Eye (tissue), 1 donor: ENCODE measurements at regions not wholly inside any gene's neighbourhood (a gene's known extent, or its start where the extent isn't known, plus 50 kb on each side); places are given as distances from the start of the nearest gene placed in this dataset.

Source experiments
- DNase-seq: peaks from one replicate; pipeline ENCODE4 v3.0.0-alpha.2; 2015

DNA sequence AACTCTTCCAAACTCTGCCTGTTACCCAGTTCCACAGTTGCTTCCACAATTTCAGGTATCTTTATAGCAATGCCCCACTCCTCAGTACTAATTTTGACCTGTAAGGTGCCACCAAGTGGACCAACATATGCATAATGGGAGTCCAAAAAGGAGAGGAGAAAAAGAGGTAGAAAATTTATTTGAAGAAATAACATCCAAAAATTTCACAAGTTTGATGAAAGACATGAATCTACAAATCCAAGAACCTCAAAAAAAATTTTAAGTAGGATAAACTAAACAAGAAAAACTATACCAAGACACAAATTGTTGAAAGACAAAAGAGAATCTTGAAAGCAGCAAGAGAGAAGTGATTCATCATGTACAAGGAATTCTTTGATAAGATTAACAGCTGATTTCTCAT lies 79.8 kb downstream of the BARX1 start:
- no peak for DNase-seq

DNA sequence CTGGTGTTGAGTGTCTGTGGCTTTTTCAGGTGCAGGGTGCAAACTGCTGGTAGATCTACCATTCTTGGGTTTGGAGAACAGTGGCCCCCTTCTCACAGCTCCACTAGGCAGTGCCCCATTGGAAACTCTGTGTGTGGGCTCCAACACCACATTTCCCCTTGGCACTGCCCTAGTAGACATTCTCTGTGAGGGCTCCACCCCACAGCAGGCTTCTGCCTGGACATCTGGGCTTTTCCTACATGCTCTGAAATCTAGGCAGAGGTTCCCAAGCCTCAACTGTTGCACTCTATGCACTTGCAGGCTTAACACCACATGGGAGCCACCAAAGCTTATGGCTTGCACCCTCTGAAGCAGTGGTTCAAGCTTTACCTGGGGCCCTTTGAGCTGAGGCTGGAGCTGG lies 80.9 kb downstream of the BARX1 start:
- DNase-seq: no peak

DNA sequence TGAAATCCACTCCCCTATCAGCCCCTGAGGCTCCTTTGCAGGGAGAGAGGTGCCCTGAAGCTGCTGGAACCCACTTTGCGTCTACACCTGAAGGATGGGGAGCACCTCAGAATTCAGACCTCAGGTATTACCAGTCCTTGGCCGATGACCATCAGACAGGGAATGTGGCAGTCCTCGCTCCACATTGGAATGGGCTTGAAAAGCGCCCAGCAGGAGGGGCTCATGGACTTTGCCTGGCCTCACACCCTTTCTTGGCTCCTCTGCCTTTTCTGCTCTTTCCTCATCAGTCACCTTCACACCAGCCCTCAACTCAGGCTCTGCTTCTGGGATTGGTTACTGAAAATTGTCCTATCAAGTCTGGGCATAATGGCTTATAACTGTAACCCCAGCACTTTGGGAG lies 83.9 kb downstream of the BARX1 start:
- no peak for DNase-seq

DNA sequence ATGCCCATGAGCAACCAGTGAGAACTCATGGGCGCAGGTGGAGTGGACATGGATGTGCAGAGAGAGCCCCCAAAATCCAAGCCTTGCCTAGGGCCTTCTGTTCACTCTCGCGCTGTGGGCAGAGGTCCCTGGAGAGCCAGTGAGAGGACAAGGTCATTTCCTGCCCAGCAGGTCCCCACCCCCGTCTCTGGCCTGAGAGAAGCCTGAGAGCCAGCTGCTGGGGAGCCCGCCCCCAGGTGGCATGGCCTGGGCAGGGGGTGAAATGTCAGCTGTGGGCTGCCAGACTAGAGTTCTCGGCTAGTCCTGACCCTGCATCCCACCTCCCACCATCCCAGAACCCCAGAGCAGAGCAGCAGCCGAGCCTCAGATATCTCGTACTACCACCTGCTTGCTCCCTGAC lies 85.3 kb downstream of the BARX1 start:
- DNase-seq: no peak

DNA sequence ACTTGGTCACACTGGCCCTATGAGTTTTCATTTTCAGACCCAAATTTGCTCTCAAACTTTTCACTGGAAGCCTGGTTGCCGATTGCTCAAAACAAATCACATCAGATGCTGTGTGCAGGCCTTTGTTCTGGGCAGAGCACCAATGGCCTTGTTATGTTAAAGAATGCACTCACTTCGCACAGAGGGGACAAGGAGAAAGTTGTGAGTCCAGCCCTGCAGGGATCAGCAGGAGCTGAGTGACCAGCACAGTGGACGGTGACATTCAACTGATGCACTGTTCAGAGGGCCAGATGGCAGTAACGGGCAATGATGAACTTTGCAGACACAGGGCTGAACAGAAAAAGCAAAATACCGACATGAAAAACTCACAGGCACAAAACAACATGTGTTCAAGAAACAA lies 86.1 kb downstream of the BARX1 start:
- DNase-seq: peak; percentile 39

DNA sequence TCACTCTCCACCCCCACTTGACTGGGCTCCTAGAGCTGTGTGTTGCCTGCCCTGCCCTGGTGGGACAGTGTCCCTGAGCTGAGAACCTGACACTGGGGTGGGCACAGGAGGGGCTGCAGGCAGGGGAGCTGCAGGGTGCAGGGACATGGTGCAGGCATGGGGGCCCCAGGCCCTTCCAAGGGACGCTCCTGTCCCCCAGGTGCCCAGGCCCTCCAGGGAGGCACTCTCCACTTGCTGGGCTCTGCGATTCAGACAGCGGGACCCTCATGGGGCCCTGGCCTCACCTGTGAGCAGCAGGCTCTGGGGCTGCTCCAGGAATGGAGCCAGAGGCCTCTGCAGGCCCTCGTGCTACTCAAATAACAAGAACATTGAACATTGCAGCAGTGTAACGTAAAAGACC lies 89.4 kb downstream of the BARX1 start:
- DNase-seq: no peak

DNA sequence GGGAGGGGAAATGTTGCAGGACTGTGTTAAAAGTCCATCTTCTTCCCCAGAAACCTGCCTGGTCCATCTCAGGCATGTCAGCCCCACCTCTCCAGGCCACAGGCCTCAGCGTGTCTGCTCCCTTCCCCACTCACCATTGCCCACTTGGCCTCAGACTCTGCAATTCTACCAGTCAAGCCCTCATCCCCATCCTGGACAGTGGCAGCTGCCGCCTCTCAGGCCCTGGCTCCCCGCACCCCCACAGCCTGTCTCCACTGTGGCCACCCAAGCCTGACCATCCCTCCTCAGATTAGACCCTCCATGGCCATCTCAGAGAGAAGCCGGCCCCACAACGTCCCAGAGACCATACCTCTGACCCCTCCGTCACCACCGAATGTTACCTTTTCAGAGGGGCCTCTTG lies 89.9 kb downstream of the BARX1 start:
- DNase-seq: no peak

DNA sequence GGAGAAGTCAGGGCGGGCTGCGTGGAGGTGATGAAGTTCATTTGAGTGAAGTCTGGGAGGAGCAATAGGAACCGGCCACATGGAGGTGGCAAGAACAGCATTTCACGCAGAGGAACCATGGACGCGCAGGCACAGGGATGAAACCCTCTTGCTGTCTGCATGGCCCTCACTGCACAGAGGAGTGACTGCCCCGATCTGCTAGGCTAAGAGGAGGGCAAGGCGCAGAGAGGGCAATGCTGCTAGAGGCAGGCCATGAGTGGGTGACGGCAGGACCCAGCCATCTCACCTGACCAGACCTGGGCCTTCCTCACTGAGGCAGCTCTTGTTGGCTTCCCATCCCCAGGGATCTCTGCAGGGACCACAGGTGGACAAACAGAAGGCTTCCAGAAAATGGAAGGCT lies 90.3 kb downstream of the BARX1 start:
- no peak for DNase-seq

DNA sequence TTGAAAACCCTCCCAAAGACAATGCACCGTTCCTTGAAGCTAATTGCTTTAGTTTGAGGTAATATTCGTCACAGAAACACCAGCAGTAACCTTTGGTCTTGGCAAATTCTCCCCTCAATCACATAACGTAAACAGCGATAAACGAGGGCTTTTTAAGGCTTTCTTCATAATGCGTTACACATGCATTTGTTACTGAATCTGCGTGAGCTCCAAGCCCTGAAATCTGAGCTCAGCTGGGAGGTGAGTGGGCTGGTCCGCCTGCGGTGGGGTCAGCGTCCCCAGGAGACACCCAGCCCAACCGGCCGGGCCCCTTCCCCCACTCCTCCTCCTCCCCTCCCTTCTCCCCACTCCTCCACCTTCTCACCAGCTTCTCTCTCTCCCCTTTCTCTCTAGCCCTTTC lies 91.1 kb downstream of the BARX1 start:
- peak; percentile 51 for DNase-seq

DNA sequence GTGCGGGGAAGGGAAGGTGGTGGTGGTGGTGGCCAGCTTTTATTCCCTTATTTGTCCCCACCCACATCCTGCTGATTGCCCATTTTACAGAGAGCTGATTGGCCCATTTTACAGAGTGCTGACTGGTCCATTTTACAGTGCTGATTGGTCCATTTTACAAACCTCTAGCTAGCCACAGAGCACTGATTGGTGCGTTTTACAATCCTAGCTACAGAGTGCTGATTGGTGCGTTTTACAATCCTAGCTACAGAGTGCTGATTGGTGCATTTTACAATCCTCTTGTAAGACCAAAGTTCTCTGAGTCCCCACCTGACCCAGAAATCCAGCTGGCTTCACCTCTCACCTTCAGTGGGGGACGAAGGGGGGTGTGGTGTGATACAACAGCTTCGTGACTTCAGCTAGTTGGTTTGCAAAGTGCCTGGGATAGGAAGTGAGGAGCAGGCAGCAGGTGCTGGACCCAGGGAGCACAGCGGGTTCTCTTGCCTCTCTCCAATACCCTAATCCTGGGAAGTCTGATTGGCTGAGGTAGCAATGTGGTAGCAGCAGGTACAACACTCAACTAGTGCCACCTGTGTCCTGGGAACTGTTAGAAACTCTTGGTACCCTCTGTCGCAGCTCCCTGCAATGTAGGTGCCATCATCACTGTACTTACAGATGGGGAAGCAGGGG lies 92.1 kb downstream of the BARX1 start:
- DNase-seq: no peak

DNA sequence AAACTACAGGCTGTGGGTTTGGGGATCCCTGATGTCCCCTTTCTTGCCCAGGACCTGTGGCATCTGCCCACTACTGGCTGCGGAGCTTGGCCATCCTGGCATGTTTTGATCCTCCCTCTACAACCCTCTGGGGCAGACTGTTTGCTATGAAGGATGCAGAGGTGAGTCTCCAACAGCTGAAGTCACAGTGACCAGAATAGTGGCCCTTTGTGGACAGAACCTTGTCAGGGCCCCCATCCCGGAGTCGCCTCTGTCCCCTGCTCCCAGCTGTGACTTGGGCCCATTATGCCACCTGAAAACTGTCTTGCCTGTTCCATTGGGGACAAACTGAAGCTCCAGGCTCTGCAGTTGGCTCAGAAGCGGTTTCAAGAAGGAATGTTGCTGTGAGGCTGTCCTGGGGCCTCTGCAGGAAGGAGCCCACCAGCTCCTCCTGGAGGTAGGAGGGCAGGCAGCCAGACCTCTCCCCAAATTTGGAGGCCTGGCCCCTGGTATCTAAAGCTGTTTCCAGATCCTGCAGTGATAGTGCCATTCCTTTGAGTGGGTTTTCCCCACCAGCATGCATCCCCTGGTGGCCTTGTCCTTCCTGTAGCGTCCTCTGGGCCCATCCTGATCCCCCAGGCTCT lies 93.3 kb downstream of the BARX1 start:
- no peak for DNase-seq

DNA sequence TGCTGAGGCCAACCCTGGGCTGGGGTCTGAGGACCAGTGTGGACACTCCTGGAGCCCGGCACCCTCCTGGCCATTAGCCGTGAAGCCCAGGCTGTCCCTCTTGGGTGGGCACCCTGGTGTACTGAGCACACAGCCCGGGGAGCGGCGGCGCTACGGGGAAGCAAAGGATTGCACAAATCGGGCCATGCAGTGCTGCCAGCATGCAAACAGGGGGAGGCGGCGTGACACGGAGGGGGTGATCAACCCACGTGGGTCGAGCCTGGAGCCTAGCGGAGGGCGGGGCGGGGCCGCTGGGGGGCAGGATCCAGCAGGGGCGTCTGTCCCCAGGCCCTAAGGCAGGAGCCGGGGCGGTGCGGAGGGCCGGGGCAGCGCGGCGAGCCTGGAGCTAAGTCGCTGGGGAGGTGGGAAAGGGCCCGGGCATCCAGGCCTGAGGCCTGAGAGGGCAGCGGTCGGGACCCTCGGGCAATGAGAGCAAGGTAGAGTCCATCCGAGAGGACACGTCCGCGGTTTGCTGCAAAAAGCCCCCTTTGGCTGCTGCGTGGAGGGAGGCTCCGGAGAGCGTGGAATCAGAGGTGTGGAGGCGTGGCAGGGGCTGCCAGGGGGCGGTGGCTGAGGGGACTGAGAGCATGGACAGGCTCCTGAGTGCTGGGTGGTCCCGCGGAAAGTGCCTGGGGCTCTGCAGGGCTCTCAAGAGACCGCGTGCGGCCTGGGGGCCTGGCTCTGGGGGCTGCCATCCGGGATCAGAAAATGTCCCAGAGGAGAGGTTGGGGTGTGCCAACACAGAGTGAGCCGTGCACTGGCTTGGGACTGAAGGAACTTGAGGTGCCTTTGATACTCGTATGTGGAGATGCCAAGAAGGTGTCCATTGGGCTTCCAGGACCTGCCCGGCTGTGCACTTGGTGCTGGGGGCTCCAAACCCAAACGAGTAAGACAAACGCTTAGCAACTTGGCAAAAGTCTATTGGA lies 94.2 kb downstream of the BARX1 start:
- peak; percentile 54 for DNase-seq

DNA sequence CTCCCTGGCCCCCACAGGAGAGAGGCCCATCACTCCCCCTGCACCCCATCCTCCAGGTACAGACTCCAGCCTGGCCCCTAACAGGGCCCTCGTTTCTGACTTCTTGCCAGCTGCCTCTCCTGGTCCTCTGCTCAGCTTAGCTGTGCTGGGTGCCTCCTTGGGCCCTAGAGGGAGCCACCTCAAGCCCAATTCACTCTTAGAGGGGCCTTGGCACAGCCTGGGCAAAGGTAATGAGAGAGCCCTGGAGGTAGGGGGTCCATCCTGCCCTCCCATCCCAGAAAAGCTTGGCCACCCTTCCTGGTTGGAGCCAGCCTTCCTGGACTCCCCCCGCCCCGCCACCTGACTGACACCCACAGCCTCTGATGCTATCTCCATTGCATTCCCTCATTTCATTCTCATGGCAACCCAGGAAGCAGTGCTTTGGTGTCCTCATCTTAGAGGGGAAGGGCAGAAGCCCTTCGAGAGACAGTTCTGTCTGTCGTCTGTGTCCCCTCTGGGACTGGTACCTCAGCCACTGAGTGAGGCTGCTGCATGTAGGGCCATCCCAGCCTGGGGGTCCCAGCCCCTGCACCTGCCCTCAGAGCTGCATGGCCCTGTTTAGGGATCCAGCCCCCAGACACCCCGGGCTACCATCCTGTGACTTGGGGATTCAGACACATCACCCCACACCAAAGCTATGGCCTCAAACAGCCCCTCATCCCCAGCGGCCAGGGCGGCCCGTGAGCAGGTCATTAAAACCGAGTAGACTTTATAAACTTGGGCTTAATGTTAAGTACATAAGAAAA lies 95.5 kb downstream of the BARX1 start:
- no peak for DNase-seq

DNA sequence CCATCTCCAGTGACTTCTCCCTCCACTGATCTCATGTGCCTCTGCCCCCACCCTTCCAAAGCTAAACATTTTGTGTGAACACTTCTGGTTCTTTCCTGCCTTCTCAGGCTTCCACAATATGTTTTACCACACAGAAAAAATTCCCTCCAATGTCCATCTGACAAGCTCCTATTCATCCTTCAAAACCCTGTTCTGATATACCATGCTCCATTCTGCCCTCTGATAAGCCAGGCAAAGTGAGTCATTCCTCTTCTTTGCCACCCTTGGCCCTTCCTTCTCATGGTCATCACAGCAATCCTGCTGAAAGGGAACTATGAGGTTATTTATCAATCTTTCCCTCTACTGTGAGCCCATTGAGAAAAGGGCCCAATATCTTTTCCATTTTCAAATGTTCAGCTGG lies 97.6 kb downstream of the BARX1 start:
- DNase-seq: no peak

DNA sequence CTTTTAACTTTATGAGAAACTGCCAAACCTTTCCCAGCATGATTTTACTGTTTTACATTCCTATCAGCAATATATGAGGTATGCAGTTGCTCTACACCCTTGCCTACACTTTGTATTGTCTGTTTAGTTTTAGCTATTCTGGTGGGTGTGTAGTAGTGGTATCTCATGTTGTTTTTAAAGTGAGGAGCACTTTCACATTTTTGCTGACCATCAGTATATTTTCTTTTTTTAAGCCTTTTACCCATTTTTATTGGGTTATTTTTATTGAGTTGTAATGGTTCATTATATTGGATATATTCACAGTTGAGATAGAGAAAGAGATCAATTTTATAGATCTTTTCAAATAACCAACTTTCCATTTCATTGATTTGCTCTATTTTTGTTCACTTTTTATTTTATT lies 102.4 kb downstream of the BARX1 start:
- no peak for DNase-seq

DNA sequence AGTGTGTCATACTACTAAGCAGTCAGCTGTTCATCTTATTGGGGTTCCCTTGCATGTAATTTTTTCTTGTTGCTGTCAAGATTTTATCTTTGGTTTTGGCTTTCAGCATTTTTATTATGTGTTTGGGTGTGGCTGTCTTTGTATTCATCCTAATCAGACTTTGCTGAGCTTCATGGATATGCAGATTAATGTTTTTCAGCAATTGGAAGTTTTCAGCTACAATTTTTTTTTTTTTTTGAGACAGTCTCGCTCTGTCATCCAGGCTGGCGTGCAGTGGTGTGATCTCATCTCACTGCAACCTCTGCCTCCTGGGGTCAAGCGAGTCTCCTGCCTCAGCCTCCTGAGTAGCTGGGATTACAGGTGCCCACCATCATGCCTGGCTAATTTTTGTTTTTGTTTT lies 108.8 kb downstream of the BARX1 start:
- DNase-seq: no peak

DNA sequence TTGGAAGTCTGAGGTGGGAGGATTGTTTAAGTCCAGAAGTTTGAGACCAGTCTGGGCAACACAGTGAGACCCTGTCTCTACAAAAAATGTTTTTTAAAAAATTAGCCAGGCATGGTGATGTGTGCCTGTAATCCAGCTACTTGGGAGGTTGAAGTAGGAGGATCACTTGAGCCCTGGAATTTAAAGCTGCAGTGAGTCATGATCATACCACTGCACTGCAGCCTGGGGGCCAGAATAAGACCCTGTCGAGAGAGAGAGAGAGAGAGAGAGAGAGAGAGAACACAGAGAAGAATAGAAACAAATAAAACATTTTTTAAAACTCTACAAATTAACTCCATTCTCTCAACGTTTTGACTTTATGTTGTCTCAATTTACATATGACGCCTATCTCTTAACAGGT lies 111.8 kb downstream of the BARX1 start:
- DNase-seq: no peak

DNA sequence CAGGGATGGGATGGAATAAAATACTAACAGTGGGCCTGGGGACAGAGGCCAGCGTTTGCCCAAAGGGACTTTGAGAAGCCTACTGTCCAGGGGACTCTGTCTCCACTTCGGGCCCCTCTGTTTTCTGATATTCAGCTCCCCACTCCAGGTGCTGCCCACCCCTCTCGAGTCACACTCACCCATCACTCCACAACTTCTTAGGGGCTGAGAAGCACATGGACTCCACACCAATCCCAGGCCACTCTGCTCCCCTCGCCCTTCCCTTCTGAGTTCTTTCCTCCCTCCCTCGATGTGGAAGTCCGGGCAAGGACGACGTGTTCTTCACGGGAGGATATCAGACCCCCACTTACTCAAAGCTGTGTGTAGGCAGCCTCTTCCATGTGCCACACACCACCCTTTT lies 124.5 kb downstream of the BARX1 start:
- no peak for DNase-seq

DNA sequence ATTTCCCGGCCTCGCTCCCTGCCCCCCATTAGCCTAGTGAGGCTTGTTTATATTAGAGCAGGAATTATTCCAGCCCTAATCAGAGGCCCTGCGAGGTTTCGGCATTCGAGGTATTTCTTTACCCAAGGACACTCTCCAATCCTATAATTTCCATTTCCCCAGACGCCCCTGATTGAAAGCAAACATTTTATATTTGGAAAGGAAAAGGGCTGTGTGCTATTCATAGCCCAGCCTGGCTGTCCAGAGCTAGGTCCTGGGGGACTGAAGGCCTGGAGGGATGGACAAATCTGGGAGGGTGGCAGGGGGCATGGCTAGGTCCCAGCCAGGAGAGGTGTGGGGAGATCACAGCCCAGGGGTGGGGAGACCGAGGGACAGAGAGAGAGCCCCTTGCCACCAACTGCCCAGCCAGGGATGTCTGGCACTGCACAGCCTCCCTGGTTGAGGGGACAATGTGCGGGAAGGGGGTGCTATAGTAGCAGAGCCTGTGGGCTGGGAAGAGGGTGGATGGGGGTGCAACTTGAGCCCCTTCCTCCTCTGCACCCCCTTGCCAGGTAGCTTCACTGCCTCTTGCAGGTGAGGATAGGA lies 125.1 kb downstream of the BARX1 start:
- peak; percentile 57 for DNase-seq

DNA sequence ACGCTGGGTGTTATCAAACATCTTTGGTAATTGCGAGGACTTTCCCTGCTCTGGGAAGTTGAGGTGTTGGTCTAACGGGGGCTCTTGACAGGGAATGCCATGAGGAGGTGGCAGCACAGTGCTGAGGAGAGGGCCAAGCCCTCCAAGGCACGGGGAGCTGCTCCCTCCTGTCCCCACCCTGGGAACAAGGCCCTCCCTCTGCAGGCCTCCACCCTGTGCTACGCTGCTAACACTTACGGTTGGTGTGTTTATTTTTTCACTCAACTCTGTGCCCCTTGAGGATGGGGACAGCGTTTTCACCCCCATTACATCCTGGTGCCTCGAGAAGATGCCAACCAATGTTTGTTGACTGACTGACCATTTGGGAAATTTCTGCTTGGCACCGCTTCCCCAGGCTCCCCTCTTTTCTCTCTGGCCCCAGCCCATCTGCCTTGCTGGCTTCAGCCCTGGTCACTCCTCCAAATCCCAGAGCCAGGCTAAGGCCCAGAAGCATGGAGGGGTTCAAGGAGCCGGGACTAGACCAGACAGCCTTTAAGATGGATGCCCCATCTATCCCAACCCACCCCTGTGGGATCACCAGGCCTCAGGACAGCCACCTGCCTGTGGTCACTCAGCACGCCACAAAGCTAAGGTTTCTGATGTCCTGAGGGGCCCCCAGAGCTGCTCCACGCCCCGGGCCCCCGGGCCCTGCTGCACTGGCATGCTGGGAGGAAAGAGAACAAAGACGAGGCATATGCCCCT lies 125.7 kb downstream of the BARX1 start:
- DNase-seq: no peak

DNA sequence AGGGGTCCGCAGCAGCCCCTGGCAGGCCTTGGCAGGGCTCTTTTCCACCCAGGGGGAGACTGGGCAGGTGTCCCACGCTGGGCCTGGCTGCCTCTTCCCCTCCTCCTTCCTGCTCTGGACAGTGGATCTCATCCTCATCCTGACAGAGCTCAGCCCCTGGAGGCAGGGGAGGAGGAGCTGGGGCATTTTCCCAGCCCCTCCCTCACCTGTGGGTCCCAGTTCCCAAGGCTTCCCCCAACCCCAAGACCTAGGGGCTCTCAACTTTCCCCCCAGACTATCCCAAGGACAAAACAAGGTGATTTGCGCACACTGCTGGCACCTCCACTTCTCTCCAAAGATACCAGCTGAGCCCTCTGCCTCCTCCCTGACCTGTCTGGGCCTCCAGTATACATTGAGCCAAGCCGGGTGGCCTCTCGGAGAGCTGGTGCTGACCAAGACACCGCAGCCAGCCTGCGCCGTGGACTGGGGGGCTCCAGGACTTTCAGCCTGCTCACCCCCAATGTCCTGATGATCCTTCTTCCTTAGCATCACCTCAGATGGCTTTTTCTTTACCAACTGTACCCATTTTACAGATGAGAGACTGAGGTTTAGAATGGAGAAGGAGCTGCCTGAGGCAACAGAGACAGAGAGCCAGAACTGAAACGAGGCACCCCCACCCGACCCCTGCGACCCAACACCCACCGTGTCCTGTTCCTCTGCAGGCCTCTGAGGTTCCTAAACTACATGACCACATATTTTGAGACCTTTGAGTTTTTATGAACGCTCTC lies 126.6 kb downstream of the BARX1 start:
- DNase-seq: no peak
